Neural crest cell (in vitro differentiated cells): ENCODE measurements at regions not wholly inside any gene's neighbourhood (a gene's known extent, or its start where the extent isn't known, plus 50 kb on each side); places are given as distances from the start of the nearest gene placed in this dataset.

ENCODE experiments used
- DNase-seq: peaks from one replicate; pipeline ENCODE4 v3.0.0; 2021; ENCODE audit warnings: low read depth, mixed read lengths, low spot score
- H3K27ac Mint-ChIP-seq: one replicate; pipeline ENCODE4 v1.8.0; 2021; ENCODE audit warnings: mild to moderate bottlenecking, mixed read lengths; ENCODE audit not compliant: unreplicated experiment
- H3K27me3 Mint-ChIP-seq: 2 replicates; pipeline ENCODE4 v1.8.0; 2021; ENCODE audit warnings: low read depth, mild to moderate bottlenecking, mixed read lengths
- H3K36me3 Mint-ChIP-seq: 2 replicates; pipeline ENCODE4 v1.8.0; 2021; ENCODE audit warnings: low read depth, mild to moderate bottlenecking, mixed read lengths
- H3K4me1 Mint-ChIP-seq: 2 replicates; pipeline ENCODE4 v1.8.0; 2021; ENCODE audit warnings: mixed read lengths
- H3K4me3 Mint-ChIP-seq: one replicate; pipeline ENCODE4 v1.8.0; 2021; ENCODE audit warnings: mild to moderate bottlenecking, mixed read lengths
- H3K9me3 Mint-ChIP-seq: 2 replicates; pipeline ENCODE4 v1.8.0; 2021; ENCODE audit warnings: mixed read lengths
- CTCF ChIP-seq: fragments of 200-600 bp; sonication (generic); conservative IDR thresholded peaks from 2 replicates; pipeline ENCODE4 v1.5.0; 2021; ENCODE audit warnings: antibody characterized with exemption, mild to moderate bottlenecking

DNA sequence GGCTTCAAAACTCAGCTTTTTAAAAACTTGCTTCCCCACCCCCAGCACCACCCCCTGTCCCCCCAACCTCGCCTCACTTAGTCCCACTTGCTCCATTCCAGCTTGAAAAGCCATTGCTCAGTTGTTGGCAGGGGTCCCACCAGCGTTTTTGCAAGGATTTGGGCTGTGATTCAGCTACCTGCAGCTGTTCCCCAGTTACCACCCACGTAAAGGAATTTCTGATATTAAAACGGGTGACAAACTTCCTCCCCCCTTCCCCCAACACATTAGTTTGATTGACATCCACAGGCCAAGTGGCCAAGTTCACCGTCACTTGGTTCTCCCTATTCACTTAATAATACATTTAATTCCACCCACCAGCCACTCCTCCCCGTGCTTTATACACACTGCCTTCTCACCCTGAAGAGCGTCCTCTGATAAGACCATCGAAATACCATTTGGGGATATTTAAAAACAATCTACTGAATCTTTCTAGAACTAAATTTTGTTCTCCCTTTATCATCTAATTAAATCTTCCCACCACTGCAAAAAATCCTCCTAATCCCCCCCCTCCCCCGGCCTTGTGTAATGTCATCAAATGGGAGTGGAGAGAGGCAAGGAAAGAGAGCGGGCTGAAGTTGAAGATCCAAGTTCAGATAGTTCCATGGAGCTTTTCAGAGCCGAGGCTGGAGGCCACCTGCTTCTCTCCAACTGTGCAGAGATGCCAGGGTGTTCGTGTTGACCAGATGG is 55.1 kb downstream of the SOX9 start:
- H3K4me3 Mint-ChIP-seq = no peak overlapping the region
- TF ChIP-seq CTCF = no peak
- H3K27me3 Mint-ChIP-seq = peaks cover 6% of the 10 kb centered on the region
- H3K4me1 Mint-ChIP-seq = peaks cover 7% of the 10 kb centered on the region
- H3K9me3 Mint-ChIP-seq = peaks cover 1% of the 10 kb centered on the region
- no peak overlapping the region for H3K27ac Mint-ChIP-seq
- H3K36me3 Mint-ChIP-seq = no peaks in the 10 kb centered on the region
- no peak for DNase-seq

GRCh38 chr17:72176516-72176851 is 55.7 kb downstream of the SOX9 start:
- H3K27me3 Mint-ChIP-seq = peaks cover 6% of the 10 kb centered on the region
- H3K4me1 Mint-ChIP-seq = peaks cover 7% of the 10 kb centered on the region
- H3K9me3 Mint-ChIP-seq = peaks cover 6% of the 10 kb centered on the region
- no peak for DNase-seq
- no peak for TF ChIP-seq CTCF
- H3K27ac Mint-ChIP-seq = no peak overlapping the region
- no peaks in the 10 kb centered on the region for H3K36me3 Mint-ChIP-seq
- H3K4me3 Mint-ChIP-seq = no peak overlapping the region

DNA sequence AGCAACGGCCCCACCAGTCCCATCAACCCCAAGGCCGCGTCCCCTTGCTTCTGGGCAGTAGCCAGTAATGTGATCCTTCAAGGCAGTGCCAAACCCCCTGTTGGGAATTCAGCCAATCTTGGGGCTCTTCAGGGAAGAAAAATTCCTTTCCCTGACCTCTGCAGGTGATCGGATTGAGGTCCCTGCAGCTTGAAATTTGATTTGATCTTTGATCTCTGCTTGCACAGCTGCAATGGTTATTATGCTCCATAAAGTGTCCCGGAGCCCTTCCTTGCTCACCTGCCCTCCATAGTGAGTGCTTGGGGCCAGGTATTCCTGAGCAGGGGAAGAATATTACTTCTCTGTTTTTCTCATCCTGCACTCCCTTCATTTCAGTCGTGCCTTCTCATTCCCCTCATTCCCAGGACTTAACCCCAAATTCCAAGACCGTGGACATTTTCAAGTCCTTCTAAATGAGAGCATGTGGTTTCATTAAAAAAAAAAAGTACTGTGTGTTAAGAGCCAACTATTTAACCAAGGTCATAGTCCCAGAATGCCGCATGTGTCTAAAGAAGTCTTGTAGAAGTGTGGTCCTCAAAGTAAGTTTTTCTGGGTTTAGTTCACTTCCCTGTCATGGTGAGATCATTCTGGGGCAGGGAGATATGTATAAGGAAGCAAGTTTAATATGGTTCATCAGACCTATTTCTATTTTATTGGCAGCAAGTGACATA is 56.3 kb downstream of the SOX9 start:
- Mint-ChIP-seq H3K9me3 (peaks cover 6% of the 10 kb centered on the region), H3K4me3 (no peak overlapping the region), H3K36me3 (no peaks in the 10 kb centered on the region), H3K27ac (no peak overlapping the region), H3K27me3 (peaks cover 5% of the 10 kb centered on the region), H3K4me1 (peaks cover 7% of the 10 kb centered on the region)
- TF ChIP-seq CTCF = no peak
- DNase-seq = no peak

DNA sequence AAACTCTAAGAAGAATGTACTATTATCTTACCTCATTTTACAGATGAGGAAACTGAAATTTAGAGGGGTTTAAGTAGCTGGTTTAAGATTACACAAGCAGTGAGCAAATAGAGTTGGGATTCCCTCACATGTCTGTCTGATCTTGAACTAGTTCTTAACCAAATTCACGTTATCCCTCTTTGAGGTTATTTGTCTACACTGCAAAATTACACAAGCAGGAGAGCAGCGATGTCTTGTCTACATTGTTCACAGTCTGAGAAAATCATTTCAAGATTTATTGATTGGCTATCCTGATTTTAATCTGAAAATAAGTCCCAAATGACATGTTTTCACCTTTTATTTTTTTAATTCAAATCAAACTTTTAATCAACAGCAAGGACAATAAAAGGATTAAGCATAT is 56.9 kb downstream of the SOX9 start:
- Mint-ChIP-seq H3K4me1 (peaks cover 7% of the 10 kb centered on the region), H3K27ac (no peak overlapping the region), H3K27me3 (peaks cover 3% of the 10 kb centered on the region), H3K4me3 (no peak overlapping the region), H3K9me3 (peaks cover 6% of the 10 kb centered on the region), H3K36me3 (no peaks in the 10 kb centered on the region)
- no peak for TF ChIP-seq CTCF
- DNase-seq = no peak

DNA sequence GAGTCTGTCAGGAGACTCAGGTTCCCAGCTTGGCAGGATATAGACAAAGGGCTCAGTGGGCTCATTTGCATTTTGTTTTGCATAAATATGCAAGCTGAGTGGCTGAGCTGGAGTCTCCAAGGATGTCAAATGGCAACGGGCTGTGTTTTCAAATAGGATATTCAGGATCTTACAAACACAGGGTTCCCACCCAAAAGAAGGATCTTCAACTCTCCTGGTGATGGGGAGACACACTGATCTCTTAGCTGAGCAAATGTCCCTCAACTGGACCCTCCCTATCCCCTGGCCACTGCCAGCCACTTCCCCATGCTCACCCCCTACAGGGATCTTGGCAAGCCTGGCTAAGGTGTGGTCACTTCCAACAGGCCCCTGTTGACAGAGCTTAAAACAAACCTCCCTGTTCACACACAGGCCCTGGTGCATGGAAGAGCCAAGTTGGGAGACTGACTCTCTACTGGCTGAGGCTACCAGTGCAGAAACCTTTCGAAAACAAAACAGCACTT is 61.6 kb downstream of the SOX9 start:
- H3K27ac Mint-ChIP-seq = no peak overlapping the region
- TF ChIP-seq CTCF = no peak
- no peaks in the 10 kb centered on the region for H3K27me3 Mint-ChIP-seq
- no peak for DNase-seq
- peaks cover 6% of the 10 kb centered on the region for H3K9me3 Mint-ChIP-seq
- peaks cover 8% of the 10 kb centered on the region for H3K4me1 Mint-ChIP-seq
- H3K4me3 Mint-ChIP-seq = no peak overlapping the region
- no peaks in the 10 kb centered on the region for H3K36me3 Mint-ChIP-seq
